Non-pigmented ciliary epithelial cell (primary cell): ENCODE measurements at regions not wholly inside any gene's neighbourhood (a gene's known extent, or its start where the extent isn't known, plus 50 kb on each side); places are given as distances from the start of the nearest gene placed in this dataset.
A peak's percentile ranks its signal among the peaks of the same experiment; 100 is the strongest.

Source experiments
- DNase-seq: peaks from one replicate; pipeline ENCODE4 v3.0.0-alpha.2; 2010; ENCODE audit warnings: low read depth

- DNase-seq: no peak
These were observed 451.3 kb downstream of the FOXG1 start for GRCh38 chr14:29217813-29218450.

GRCh38 chr14:29220072-29220471 is 453.5 kb downstream of the FOXG1 start:
- DNase-seq: no peak

GRCh38 chr14:29220566-29220965 is 454.0 kb downstream of the FOXG1 start:
- DNase-seq: no peak

- no peak for DNase-seq
These were observed 455.4 kb downstream of the FOXG1 start for GRCh38 chr14:29222006-29222405.

- DNase-seq: no peak
These were observed 456.2 kb downstream of the FOXG1 start for GRCh38 chr14:29222671-29223268.

GRCh38 chr14:29223947-29224346 is 457.4 kb downstream of the FOXG1 start:
- no peak for DNase-seq

GRCh38 chr14:29227631-29228030 is 461.0 kb downstream of the FOXG1 start:
- no peak for DNase-seq

- no peak for DNase-seq
These were observed 465.6 kb downstream of the FOXG1 start for GRCh38 chr14:29232153-29232552.

GRCh38 chr14:29232711-29233110 is 466.1 kb downstream of the FOXG1 start:
- DNase-seq: no peak

- DNase-seq: no peak
These were observed 466.6 kb downstream of the FOXG1 start for GRCh38 chr14:29233188-29233587.

GRCh38 chr14:29235991-29236390 is 469.4 kb downstream of the FOXG1 start:
- no peak for DNase-seq

- DNase-seq: no peak
These were observed 469.8 kb downstream of the FOXG1 start for GRCh38 chr14:29236401-29236800.

GRCh38 chr14:29236848-29237247 is 470.3 kb downstream of the FOXG1 start:
- DNase-seq: peak; percentile 89

GRCh38 chr14:29240066-29240465 is 473.5 kb downstream of the FOXG1 start:
- DNase-seq: peak; percentile 82

GRCh38 chr14:29242755-29243754 is 476.5 kb downstream of the FOXG1 start:
- DNase-seq: no peak

- DNase-seq: no peak
These were observed 489.1 kb downstream of the FOXG1 start for GRCh38 chr14:29255692-29256091.

- DNase-seq: no peak
These were observed 496.4 kb downstream of the FOXG1 start for GRCh38 chr14:29262979-29263378.

GRCh38 chr14:29264865-29265264 is 498.3 kb downstream of the FOXG1 start:
- no peak for DNase-seq

GRCh38 chr14:29265852-29266251 is 499.3 kb downstream of the FOXG1 start:
- DNase-seq: no peak

- no peak for DNase-seq
These were observed 505.1 kb downstream of the FOXG1 start for GRCh38 chr14:29271669-29272068.

- DNase-seq: no peak
These were observed 506.9 kb downstream of the FOXG1 start for GRCh38 chr14:29273513-29273912.

- no peak for DNase-seq
These were observed 508.5 kb downstream of the FOXG1 start for GRCh38 chr14:29274890-29275596.
